HepG2 (cell line): ENCODE measurements at regions not wholly inside any gene's neighbourhood (a gene's known extent, or its start where the extent isn't known, plus 50 kb on each side); places are given as distances from the start of the nearest gene placed in this dataset.

Experiments used
- ATAC-seq: fragments of 200-7000 bp; cut with Tn5 transposase; 3 replicates; pipeline ENCODE4 v1.9.1; 2020; ENCODE audit warnings: mild to moderate bottlenecking, moderate library complexity
- BruUV-seq: library from RNA; stranded (reverse); fragments of 400-500 nt; replicated peaks from 2 replicates; lab custom pipeline; 2021; lab: Mats Ljungman, UMichigan
- CTCF ChIA-PET: fragments of 300-600 bp; formaldehyde crosslinking; extraction: SDS; loops from one replicate; lab custom pipeline; 2021; ENCODE audit warnings: low total read pairs, inconsistent platforms, low intra/inter-chr PET ratio; lab: Yijun Ruan, JAX
- POLR2A ChIA-PET: fragments of 350-600 bp; sonication (Branson Sonifier 250); formaldehyde crosslinking; loops from one replicate; lab custom pipeline; 2020; ENCODE audit warnings: antibody characterized with exemption, inconsistent platforms; lab: Yijun Ruan, JAX
- DNase-seq: peaks from one replicate; pipeline ENCODE4 v3.0.0-alpha.2; 2015; ENCODE audit warnings: low spot score
- FAIRE-seq: peaks from 3 replicates; lab custom pipeline; 2011; peaks lifted over from hg19 to GRCh38; lab: Jason Lieb, UNC
- H2AFZ ChIP-seq: one replicate; pipeline ENCODE4 v1.6.1; 2011; ENCODE audit warnings: low read length, inconsistent platforms
- H3K27ac ChIP-seq: fragments of 300-600 bp; 3 replicates; pipeline ENCODE4 v1.8.0; 2011; ENCODE audit warnings: mixed run types, mild to moderate bottlenecking, mixed read lengths, low read length, inconsistent platforms; ENCODE audit not compliant: insufficient read depth; ENCODE audit errors: extremely low read length
- H3K27me3 ChIP-seq, 2 experiments: fragments of 200-600 bp in 1 of 2; 2 replicates in 1 of 2; 3 replicates in 1 of 2; pipeline versions ENCODE4 v1.6.0 to v1.8.0; 2011; ENCODE audit warnings: low read length in 2 of 2, mild to moderate bottlenecking in 2 of 2, moderate library complexity in 2 of 2, inconsistent platforms in 1 of 2; ENCODE audit not compliant: insufficient read depth in 2 of 2, control insufficient read depth in 1 of 2
- H3K36me3 ChIP-seq, 2 experiments: fragments of 200-600 bp in 1 of 2; replicated peaks in 1 of 2; 2 replicates in 1 of 2; 3 replicates in 1 of 2; pipeline versions ENCODE4 v1.5.1 to v1.8.0; 2011; ENCODE audit warnings: low read length in 2 of 2, inconsistent platforms in 1 of 2; ENCODE audit not compliant: insufficient read depth in 2 of 2, control insufficient read depth in 1 of 2
- H3K4me1 ChIP-seq: 2 replicates; pipeline ENCODE4 v1.5.1; 2012; ENCODE audit warnings: low read length, inconsistent platforms; ENCODE audit not compliant: insufficient read depth
- H3K4me2 ChIP-seq: 2 replicates; pipeline ENCODE4 v1.6.0; 2011; ENCODE audit warnings: low read depth, low read length, inconsistent platforms
- H3K4me3 ChIP-seq, 3 experiments: fragments of 200-600 bp in 1 of 3; sonication (generic), shearing (Covaris generic) in 1 of 3; replicated peaks in 1 of 3; 2 replicates each; pipeline ENCODE4 v1.5.1; 2011 to 2016; ENCODE audit warnings: low read length in 3 of 3, inconsistent platforms in 2 of 3, low read depth in 2 of 3, mild to moderate bottlenecking in 2 of 3, control low read depth in 1 of 3, mixed read lengths in 1 of 3; ENCODE audit not compliant: insufficient read depth in 1 of 3
- H3K79me2 ChIP-seq: one replicate; pipeline ENCODE4 v1.6.1; 2011; ENCODE audit warnings: low read length, inconsistent platforms; ENCODE audit not compliant: insufficient read depth
- H3K9ac ChIP-seq: 2 replicates; pipeline ENCODE4 v1.6.0; 2011; ENCODE audit warnings: mild to moderate bottlenecking, low read depth, low read length, inconsistent platforms; ENCODE audit not compliant: insufficient read depth
- H3K9me3 ChIP-seq: 2 replicates; pipeline ENCODE4 v1.5.1; 2012; ENCODE audit warnings: mild to moderate bottlenecking, low read length
- H4K20me1 ChIP-seq: 2 replicates; pipeline ENCODE4 v1.6.0; 2011; ENCODE audit warnings: inconsistent platforms, mild to moderate bottlenecking, low read length, moderate library complexity; ENCODE audit not compliant: insufficient read depth
- SPEN ChIP-seq: sonication (generic); formaldehyde crosslinking; IDR thresholded peaks from 2 replicates; pipeline ENCODE4 v1.5.1; 2020; ENCODE audit warnings: low read depth, mild to moderate bottlenecking, missing genetic modification reagents
- STAG1 ChIP-seq: sonication (generic); formaldehyde crosslinking; IDR thresholded peaks from 2 replicates; pipeline ENCODE4 v1.4.0; 2020; ENCODE audit warnings: missing genetic modification reagents
- ZNF776 ChIP-seq: sonication (generic); formaldehyde crosslinking; IDR thresholded peaks from 2 replicates; pipeline ENCODE4 v1.4.0; 2020; ENCODE audit warnings: mild to moderate bottlenecking, missing genetic modification reagents
- WGBS: methylation state at CpG from one replicate; pipeline ENCODE4 v1.1.6; 2017; ENCODE audit warnings: low lambda C conversion rate; 5-methylcytosine and 5-hydroxymethylcytosine counted together
- in situ Hi-C: cut with HindIII; loops from 2 replicates; pipeline ENCODE4 v1.10.0; 2017; ENCODE audit warnings: low pct_unique_long_range_greater_than_20kb; ENCODE audit not compliant: extremely low pct_ligation_motif_present
- intact Hi-C: fragments of 100-400 bp; cut with micrococcal nuclease; formaldehyde crosslinking; loops from one replicate; pipeline ENCODE4 v1.10.0; 2022; ENCODE audit not compliant: unreplicated experiment
- TF ChIP-seq, protein P1 (sequence below): sonication (generic); formaldehyde crosslinking; IDR thresholded peaks from 2 replicates; pipeline ENCODE4 v1.5.0; 2020; ENCODE audit warnings: mild to moderate bottlenecking, missing genetic modification reagents, moderate library complexity

- in situ Hi-C loops (no loop called here), intact Hi-C loops (no loop called here)
- Histone ChIP-seq H3K4me2 (no peak overlapping the region), H3K27ac (no peak overlapping the region), H2AFZ (no peak overlapping the region), H3K4me1 (no peaks in the 10 kb centered on the region), H3K79me2 (no peaks in the 10 kb centered on the region), H3K4me3 (no peak overlapping the region), H3K9ac (no peak overlapping the region), H3K9me3 (no peaks in the 10 kb centered on the region), H3K27me3 (no peaks in the 10 kb centered on the region), H4K20me1 (no peaks in the 10 kb centered on the region), H3K36me3 (no peaks in the 10 kb centered on the region)
- TF ChIP-seq SPEN (CRISPR knock-in tag) (no peak), STAG1 (CRISPR knock-in tag) (peak; percentile 18; the same call in 1 of the 2 replicates)
- TF ChIP-seq, protein P1, sequence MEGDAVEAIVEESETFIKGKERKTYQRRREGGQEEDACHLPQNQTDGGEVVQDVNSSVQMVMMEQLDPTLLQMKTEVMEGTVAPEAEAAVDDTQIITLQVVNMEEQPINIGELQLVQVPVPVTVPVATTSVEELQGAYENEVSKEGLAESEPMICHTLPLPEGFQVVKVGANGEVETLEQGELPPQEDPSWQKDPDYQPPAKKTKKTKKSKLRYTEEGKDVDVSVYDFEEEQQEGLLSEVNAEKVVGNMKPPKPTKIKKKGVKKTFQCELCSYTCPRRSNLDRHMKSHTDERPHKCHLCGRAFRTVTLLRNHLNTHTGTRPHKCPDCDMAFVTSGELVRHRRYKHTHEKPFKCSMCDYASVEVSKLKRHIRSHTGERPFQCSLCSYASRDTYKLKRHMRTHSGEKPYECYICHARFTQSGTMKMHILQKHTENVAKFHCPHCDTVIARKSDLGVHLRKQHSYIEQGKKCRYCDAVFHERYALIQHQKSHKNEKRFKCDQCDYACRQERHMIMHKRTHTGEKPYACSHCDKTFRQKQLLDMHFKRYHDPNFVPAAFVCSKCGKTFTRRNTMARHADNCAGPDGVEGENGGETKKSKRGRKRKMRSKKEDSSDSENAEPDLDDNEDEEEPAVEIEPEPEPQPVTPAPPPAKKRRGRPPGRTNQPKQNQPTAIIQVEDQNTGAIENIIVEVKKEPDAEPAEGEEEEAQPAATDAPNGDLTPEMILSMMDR, result 0 out of 2 replicates have a peak, but pooled peaks have one; percentile 7
- ChIA-PET CTCF (no interaction called here), POLR2A (no interaction called here)
- 51% methylated on average over 2 of the region's 2 CpGs for WGBS
- BruUV-seq, result no TSS peak
- no peak for DNase-seq
- FAIRE-seq, result no peak
- ATAC-seq, result no peak
Measured at GRCh38 chr4:92047209-92047875, 256.4 kb upstream of the GRID2 start.

DNA sequence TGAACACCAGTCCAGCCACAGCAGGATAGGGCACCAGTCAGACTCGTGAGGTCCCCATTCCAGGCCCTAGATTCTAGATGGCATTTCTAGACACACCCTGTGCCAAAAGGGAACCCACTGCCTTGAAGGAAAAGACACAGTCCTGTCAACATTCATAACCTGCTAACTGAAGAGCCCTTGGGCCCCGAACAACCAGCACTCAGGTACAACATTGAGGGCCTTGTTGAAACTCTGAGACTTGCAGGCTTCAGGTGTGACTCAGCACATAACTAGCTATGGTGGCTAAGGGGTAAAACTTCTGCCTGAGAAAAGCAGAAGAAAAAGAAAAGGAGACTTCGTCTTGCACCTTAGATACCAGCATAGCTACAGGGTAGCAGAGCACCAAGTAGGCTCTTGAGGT lies 252.9 kb upstream of the GRID2 start:
- TF ChIP-seq ZNF776 (CRISPR knock-in tag), result no peak
- no peak overlapping the region for H3K4me3 ChIP-seq
- H3K9me3 ChIP-seq, result 0 out of 2 replicates have a peak, but pooled peaks cover 4% of the 10 kb centered on the region
- H2AFZ ChIP-seq, result no peak overlapping the region
- intact Hi-C loops (no loop called here), in situ Hi-C loops (no loop called here)
- no peaks in the 10 kb centered on the region for H4K20me1 ChIP-seq
- no peak overlapping the region for H3K4me2 ChIP-seq
- no peaks in the 10 kb centered on the region for H3K27me3 ChIP-seq
- H3K9ac ChIP-seq, result no peak overlapping the region
- H3K36me3 ChIP-seq, result no peaks in the 10 kb centered on the region
- no peak overlapping the region for H3K27ac ChIP-seq
- DNase-seq, result no peak
- no peaks in the 10 kb centered on the region for H3K4me1 ChIP-seq
- ChIA-PET CTCF (no interaction called here), POLR2A (no interaction called here)
- FAIRE-seq, result no peak
- ATAC-seq, result no peak
- no peaks in the 10 kb centered on the region for H3K79me2 ChIP-seq
- 7% methylated on average over 3 of the region's 3 CpGs for WGBS
- no TSS peak for BruUV-seq
